Calu3 (cell line): ENCODE measurements at regions not wholly inside any gene's neighbourhood (a gene's known extent, or its start where the extent isn't known, plus 50 kb on each side); places are given as distances from the start of the nearest gene placed in this dataset.

Experiments
- BruUV-seq: library from RNA; stranded (reverse); fragments of 400-500 nt; replicated peaks from 2 replicates; lab custom pipeline; 2021; lab: Mats Ljungman, UMichigan
- CTCF ChIA-PET: fragments of 300-600 bp; sonication (Branson Sonifier 250); formaldehyde crosslinking; loops from one replicate; lab custom pipeline; 2022; ENCODE audit warnings: antibody characterized with exemption; lab: Charles Lee
- DNase-seq: peaks from one replicate; pipeline ENCODE4 v3.0.0; 2022
- H3K27ac Mint-ChIP-seq: one replicate; pipeline ENCODE4 v1.8.0; 2022; ENCODE audit warnings: mixed read lengths; ENCODE audit not compliant: unreplicated experiment
- H3K27me3 Mint-ChIP-seq: one replicate; pipeline ENCODE4 v1.8.0; 2022; ENCODE audit warnings: mixed read lengths; ENCODE audit not compliant: unreplicated experiment
- H3K36me3 Mint-ChIP-seq: one replicate; pipeline ENCODE4 v1.8.0; 2022; ENCODE audit warnings: mild to moderate bottlenecking, moderate library complexity, mixed read lengths; ENCODE audit not compliant: insufficient read depth, unreplicated experiment
- H3K4me1 Mint-ChIP-seq: one replicate; pipeline ENCODE4 v1.8.0; 2022; ENCODE audit warnings: mild to moderate bottlenecking, low read depth, mixed read lengths; ENCODE audit not compliant: unreplicated experiment
- H3K4me3 Mint-ChIP-seq: one replicate; pipeline ENCODE4 v1.8.0; 2022; ENCODE audit warnings: mild to moderate bottlenecking, low read depth, moderate library complexity, mixed read lengths; ENCODE audit not compliant: unreplicated experiment
- H3K9me3 Mint-ChIP-seq: one replicate; pipeline ENCODE4 v1.8.0; 2022; ENCODE audit warnings: low read depth, mixed read lengths; ENCODE audit not compliant: unreplicated experiment
- intact Hi-C: fragments of 100-400 bp; cut with micrococcal nuclease; formaldehyde crosslinking; loops from one replicate; pipeline ENCODE4 v1.10.0; 2022; ENCODE audit not compliant: unreplicated experiment
- TF ChIP-seq, protein P1 (sequence below): fragments of 200-600 bp; IDR thresholded peaks from one replicate; pipeline ENCODE4 v1.8.0; 2022; ENCODE audit warnings: antibody characterized with exemption; ENCODE audit not compliant: unreplicated experiment

DNA sequence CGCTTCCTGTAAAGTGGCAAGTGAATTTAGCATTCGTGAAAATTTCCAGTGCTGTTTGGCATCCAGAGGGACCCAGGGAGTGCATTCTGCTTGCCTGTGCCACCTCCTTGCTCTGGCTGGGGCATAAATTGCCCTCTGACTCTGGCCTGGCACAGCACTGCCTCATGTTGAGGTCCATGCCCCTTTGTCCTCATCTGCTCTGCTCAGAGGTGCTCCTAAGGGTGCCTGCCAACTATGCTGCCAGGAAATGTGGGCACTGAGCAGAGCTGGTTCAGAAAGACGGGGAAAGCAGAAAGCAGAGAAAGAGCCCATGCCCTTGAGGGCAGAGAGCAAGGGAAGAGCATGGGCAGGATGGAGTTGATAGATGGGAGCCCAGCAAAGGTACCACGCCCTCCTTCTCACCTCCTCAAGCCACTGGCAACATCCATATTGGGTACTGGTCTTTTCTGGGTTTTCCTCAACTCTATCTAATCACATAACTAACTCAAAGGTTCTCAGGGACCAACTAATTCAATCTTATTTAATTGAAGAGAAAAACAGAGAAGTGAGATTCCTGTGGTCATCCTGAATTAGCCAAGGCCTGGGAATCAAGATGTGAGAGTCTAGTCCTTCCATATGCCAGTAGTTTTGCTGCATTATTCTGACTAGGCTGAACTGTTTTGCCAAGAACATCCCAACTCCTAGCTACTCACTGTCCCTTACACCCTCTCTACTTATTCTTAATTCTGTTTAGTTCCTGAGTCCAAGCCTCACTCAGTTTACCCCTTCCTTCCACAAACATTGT is 441.5 kb upstream of the TNP1 start:
- peaks cover 12% of the 10 kb centered on the region for H3K9me3 Mint-ChIP-seq
- no peak for DNase-seq
- intact Hi-C loops: no loop called here
- no TSS peak for BruUV-seq
- CTCF ChIA-PET: no interaction called here
- no peaks in the 10 kb centered on the region for H3K27me3 Mint-ChIP-seq
- no peak overlapping the region for H3K4me3 Mint-ChIP-seq
- no peaks in the 10 kb centered on the region for H3K36me3 Mint-ChIP-seq
- TF ChIP-seq, protein P1, sequence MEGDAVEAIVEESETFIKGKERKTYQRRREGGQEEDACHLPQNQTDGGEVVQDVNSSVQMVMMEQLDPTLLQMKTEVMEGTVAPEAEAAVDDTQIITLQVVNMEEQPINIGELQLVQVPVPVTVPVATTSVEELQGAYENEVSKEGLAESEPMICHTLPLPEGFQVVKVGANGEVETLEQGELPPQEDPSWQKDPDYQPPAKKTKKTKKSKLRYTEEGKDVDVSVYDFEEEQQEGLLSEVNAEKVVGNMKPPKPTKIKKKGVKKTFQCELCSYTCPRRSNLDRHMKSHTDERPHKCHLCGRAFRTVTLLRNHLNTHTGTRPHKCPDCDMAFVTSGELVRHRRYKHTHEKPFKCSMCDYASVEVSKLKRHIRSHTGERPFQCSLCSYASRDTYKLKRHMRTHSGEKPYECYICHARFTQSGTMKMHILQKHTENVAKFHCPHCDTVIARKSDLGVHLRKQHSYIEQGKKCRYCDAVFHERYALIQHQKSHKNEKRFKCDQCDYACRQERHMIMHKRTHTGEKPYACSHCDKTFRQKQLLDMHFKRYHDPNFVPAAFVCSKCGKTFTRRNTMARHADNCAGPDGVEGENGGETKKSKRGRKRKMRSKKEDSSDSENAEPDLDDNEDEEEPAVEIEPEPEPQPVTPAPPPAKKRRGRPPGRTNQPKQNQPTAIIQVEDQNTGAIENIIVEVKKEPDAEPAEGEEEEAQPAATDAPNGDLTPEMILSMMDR: no peak
- H3K27ac Mint-ChIP-seq: no peak overlapping the region
- H3K4me1 Mint-ChIP-seq: no peaks in the 10 kb centered on the region

DNA sequence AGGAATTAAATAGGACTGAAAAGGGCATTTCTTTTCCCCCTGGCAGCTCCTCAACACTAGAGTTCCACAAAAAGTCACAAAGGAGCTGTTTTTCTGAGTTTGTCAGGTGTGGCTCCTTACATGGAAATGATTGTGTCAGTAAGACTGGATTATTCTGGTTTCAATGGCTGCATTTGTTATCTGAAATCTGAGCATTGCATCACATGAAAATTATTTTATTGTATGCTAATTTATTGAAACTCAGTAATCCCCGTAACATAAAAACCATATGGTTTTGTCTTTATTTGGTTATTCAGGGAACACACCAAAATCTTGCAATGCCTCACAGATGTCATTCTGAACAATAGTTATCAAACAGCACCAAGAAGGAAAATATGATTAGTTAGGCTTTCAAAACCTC is 439.7 kb upstream of the TNP1 start:
- BruUV-seq: no TSS peak
- DNase-seq: no peak
- Mint-ChIP-seq H3K27ac (no peak overlapping the region), H3K9me3 (peaks cover 5% of the 10 kb centered on the region), H3K36me3 (no peaks in the 10 kb centered on the region), H3K4me3 (no peak overlapping the region), H3K27me3 (no peaks in the 10 kb centered on the region), H3K4me1 (no peaks in the 10 kb centered on the region)
- intact Hi-C loops: no loop called here
- TF ChIP-seq, protein P1: no peak
- CTCF ChIA-PET: no interaction called here

DNA sequence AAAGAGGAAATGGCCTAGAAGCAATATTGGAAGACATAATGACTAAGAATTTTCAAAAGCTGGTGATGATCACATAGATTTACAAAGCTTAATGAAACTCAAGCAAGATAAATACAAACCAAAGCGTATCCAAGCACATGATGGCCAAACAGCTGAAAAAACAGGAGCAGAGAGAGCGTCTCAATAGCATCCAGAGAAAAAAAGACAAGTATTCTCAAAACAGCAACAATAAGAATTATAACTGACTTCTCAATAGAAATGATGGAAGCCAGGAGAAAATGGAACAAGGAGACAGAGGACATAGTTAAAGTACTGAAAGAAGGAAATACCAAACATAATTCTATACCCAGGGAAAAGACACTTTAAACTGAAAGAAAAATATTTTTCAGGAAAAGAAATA is 437.2 kb upstream of the TNP1 start:
- CTCF ChIA-PET: interaction anchor here (0.7 kb wide), 1 partner anchor 301 kb away, joined by 3 read pairs; no protein-coding TSS in a partner anchor
- Mint-ChIP-seq H3K4me3 (no peak overlapping the region), H3K4me1 (no peaks in the 10 kb centered on the region), H3K9me3 (peaks cover 5% of the 10 kb centered on the region), H3K36me3 (no peaks in the 10 kb centered on the region), H3K27ac (no peak overlapping the region), H3K27me3 (no peaks in the 10 kb centered on the region)
- no TSS peak for BruUV-seq
- DNase-seq: no peak
- TF ChIP-seq, protein P1: no peak
- intact Hi-C loops: no loop called here

DNA sequence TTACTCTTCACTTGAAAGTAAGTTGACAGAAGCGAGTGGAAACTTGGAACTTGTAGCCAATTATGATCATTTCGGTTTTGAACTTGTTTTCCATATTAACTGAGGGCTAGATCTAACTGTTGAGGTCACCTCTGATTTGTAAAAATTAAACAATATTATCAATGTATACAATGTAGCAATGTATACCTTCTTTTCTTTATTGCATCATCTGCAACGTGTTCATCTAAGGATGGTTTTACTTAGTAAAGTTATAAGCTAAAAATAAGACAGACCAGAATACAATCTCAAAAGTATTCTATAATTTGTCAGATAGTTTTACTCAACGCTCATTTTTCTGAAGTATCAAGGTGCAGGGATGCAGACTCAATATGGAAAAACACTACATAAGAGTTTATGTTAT is 435.0 kb upstream of the TNP1 start:
- no TSS peak for BruUV-seq
- Mint-ChIP-seq H3K27ac (no peak overlapping the region), H3K27me3 (no peaks in the 10 kb centered on the region), H3K9me3 (peaks cover 5% of the 10 kb centered on the region), H3K4me3 (no peak overlapping the region), H3K36me3 (peaks cover 4% of the 10 kb centered on the region), H3K4me1 (peaks cover 17% of the 10 kb centered on the region)
- DNase-seq: no peak
- TF ChIP-seq, protein P1: no peak
- CTCF ChIA-PET: interaction anchor here (0.5 to 1.2 kb wide), 3 partner anchors 20 to 602 kb away, joined by 3 to 4 read pairs (median 4); no protein-coding TSS in a partner anchor
- intact Hi-C loops: no loop called here
